Adipocyte (in vitro differentiated cells): ENCODE measurements at regions not wholly inside any gene's neighbourhood (a gene's known extent, or its start where the extent isn't known, plus 50 kb on each side); places are given as distances from the start of the nearest gene placed in this dataset.
"Not testable (repeated sequence)": the region's sequence is repeated elsewhere in the genome, so short reads cannot be mapped to it uniquely, and the experiment has no call there.

Source experiments
- DNase-seq: peaks from one replicate; pipeline ENCODE4 v3.0.0-alpha.2; 2015; ENCODE audit warnings: low read depth
- H3K27me3 ChIP-seq: replicated peaks from 2 replicates; pipeline ENCODE4 v1.7.0; 2013; ENCODE audit warnings: mild to moderate bottlenecking, low read length, moderate library complexity; ENCODE audit not compliant: control insufficient read depth, insufficient read depth
- H3K36me3 ChIP-seq: 2 replicates; pipeline ENCODE4 v1.7.0; 2013; ENCODE audit warnings: low read length, mild to moderate bottlenecking, moderate library complexity; ENCODE audit not compliant: control insufficient read depth, insufficient read depth, severe bottlenecking
- H3K4me1 ChIP-seq: 2 replicates; pipeline ENCODE4 v1.7.0; 2013; ENCODE audit warnings: mild to moderate bottlenecking, low read length, moderate library complexity; ENCODE audit not compliant: control insufficient read depth, insufficient read depth
- H3K4me3 ChIP-seq: 2 replicates; pipeline ENCODE4 v1.7.0; 2013; ENCODE audit warnings: mild to moderate bottlenecking, low read length, moderate library complexity
- H3K9ac ChIP-seq: 2 replicates; pipeline ENCODE4 v1.7.0; 2013; ENCODE audit warnings: mild to moderate bottlenecking, low read length, moderate library complexity
- H3K9me3 ChIP-seq: 2 replicates; pipeline ENCODE4 v1.7.0; 2013; ENCODE audit warnings: mild to moderate bottlenecking, low read length, moderate library complexity; ENCODE audit not compliant: control insufficient read depth

DNA sequence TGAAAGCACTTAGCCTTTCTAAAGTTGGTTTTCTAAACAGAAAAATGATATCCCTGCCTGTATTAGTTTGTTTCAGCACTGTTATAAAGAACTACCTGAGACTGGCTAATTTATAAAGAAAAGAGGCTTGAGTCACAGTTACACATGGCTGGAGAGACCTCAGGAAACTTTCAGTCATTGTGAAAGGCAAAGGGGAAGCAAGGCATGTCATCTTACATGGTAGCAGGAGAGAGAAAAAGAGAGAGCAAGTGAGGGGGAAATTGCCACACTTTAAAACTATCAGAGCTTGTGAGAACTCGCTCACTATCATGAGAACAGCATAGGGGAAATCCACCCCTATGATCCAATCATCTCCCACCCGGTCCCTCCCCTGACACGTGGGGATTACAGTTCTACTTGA lies 64.9 kb downstream of the FAM170A start:
- no peaks in the 10 kb centered on the region for H3K4me1 ChIP-seq
- no peak overlapping the region for H3K9ac ChIP-seq
- H3K4me3 ChIP-seq, result no peak overlapping the region
- no peaks in the 10 kb centered on the region for H3K27me3 ChIP-seq
- no peaks in the 10 kb centered on the region for H3K36me3 ChIP-seq
- DNase-seq, result no peak
- H3K9me3 ChIP-seq, result peaks cover 4% of the 10 kb centered on the region

DNA sequence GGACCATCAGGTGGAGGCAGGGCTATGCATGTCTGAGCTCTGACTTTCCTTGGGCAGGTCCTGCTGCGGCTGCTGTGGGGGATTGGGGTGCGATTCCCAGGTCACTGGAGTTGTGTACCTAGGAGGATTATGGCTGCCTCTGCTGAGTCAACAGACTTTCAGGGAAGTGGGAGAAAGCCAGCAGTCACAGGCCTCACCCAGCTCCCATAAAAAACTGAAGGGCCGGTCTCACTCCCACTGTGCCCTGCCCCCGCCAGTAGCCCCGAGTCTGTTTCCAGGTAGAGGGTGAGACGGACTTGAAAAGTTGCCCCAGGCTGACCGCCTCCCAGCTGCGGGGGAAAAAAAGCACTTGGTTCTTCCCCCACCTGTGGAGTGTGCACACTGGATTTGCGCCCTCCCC lies 76.7 kb downstream of the FAM170A start:
- H3K9ac ChIP-seq, result no peak overlapping the region
- H3K9me3 ChIP-seq, result no peaks in the 10 kb centered on the region
- no peak overlapping the region for H3K4me3 ChIP-seq
- no peaks in the 10 kb centered on the region for H3K4me1 ChIP-seq
- DNase-seq, result no peak
- H3K27me3 ChIP-seq, result no peaks in the 10 kb centered on the region
- H3K36me3 ChIP-seq, result no peaks in the 10 kb centered on the region

DNA sequence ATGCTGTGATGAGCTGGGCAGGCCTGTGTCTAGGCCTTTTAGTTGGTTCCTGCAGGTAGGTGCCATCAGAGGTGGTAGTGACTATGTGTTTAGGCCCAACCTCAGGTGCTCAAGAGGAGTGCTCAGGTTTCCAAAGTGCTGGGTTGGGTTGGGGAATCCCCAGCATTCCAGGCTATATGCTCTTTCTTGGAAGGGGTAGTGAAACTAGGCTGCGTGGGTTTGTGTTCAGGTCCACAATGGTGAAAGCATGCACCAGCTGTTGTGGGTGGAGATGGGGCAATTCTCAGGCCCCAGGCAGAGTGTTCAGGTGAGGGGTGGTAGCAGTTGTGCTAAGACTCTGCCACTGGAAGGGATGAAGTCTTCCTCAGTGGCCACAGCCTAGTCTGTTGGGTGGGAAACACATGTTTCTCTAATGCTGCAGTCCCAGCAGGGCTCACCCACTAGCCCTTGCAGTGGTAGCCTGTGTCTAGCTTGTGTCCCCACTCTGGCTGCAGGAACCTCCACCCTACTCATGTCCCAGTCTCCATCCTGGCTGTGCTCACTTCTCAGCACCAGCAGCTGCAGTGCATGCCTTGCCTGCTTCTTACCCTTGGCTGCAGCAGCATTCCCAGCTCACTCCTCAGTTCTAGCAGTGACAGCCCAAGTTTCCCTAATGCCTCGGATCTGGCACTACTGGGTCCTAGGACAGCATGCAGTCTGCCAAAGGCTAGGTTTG lies 78.9 kb downstream of the FAM170A start:
- H3K9me3 ChIP-seq, result no peaks in the 10 kb centered on the region

DNA sequence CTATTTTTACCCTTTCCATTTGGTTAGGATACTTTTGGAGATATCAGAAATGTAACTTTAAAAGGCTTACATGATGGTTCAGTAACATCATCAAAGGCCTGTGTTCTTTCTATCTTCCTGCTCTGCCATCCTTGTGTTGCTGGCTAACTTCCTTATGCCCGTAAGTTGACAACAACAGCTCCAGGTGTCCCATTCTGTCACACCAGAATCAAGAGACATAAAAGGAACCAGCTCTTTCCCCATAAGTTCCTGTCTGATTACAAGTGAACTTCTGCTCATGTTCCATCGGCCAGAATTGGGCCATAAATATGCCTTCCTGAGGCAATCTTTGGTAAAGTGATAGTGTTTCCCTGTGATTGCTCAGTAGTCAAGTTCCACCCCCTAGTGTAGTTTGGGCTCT lies 92.4 kb downstream of the FAM170A start:
- H3K9me3 ChIP-seq, result peaks cover 7% of the 10 kb centered on the region
- DNase-seq, result no peak

More for the DNA sequence above, 78.9 kb downstream of the FAM170A start:
- no peaks in the 10 kb centered on the region for H3K27me3 ChIP-seq
- H3K9ac ChIP-seq, result no peak overlapping the region
- no peaks in the 10 kb centered on the region for H3K36me3 ChIP-seq
- no peaks in the 10 kb centered on the region for H3K4me1 ChIP-seq
- no peak for DNase-seq
- no peak overlapping the region for H3K4me3 ChIP-seq

DNA sequence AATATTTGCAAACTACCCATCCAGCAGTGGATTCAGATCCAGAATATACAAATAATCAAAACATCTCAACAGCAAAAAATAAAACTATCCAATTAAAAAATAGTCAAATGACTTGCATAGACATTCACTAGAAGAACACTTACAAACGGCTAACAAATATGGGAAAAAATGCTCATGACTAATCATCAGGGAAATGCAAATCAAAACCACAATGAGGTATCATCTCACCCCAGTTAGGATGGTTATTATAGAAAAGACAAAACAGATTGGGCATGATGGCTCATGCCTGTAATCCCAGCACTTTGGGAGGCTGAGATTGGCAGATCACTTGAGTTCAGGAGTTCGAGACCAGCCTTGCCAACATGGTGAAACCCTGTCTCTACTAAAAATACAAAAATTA lies 95.9 kb downstream of the FAM170A start:
- DNase-seq, H3K36me3 ChIP-seq, H3K9ac ChIP-seq, H3K4me3 ChIP-seq, H3K4me1 ChIP-seq, H3K27me3 ChIP-seq: not testable (repeated sequence)
- peaks cover 13% of the 10 kb centered on the region for H3K9me3 ChIP-seq

More for the DNA sequence above, 92.4 kb downstream of the FAM170A start:
- Histone ChIP-seq H3K36me3 (no peaks in the 10 kb centered on the region), H3K27me3 (no peaks in the 10 kb centered on the region), H3K9ac (no peak overlapping the region), H3K4me3 (no peak overlapping the region), H3K4me1 (no peaks in the 10 kb centered on the region)

DNA sequence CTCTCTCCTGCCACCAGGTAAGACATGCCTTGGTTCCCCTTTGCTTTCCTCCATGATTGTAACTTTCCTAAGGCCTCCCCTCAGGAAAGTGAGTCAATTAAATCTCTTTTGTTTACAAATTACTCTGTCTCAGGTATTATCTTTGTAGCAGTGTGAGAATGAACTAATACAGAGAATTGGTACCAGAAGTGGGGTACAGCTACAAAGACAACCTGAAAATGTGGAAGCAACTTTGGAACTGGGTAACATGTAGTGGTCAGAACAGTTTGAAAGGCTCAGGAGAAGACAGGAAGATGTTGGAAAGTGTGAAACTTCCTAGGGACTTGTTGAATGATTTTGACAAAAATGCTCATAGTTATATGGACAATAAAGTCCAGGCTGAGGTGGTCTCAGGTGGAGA lies 97.2 kb downstream of the FAM170A start:
- H3K4me3 ChIP-seq, result no peak overlapping the region
- no peaks in the 10 kb centered on the region for H3K4me1 ChIP-seq
- no peaks in the 10 kb centered on the region for H3K27me3 ChIP-seq
- H3K9ac ChIP-seq, result no peak overlapping the region
- H3K9me3 ChIP-seq, result peaks cover 13% of the 10 kb centered on the region
- no peak for DNase-seq
- H3K36me3 ChIP-seq, result no peaks in the 10 kb centered on the region

DNA sequence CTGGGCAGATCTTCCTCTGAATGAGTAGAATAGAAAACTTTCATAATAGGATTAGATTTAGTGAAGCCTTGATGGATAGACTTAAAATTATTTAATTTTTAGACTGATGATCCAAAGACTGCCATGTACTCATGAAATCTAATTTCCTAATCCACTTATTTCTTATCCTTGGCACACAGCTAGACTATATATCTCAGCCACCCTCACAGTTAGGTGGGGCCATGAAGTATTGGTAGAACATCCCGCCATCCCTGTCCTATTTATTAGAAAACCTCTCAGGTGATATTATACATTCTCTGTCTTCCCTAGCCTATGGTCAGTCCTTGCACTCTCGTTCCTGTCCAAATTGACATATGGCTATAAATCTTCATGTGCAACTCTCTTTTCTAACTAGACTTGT lies 110.9 kb downstream of the FAM170A start:
- no peak for DNase-seq
- H3K9ac ChIP-seq, result no peak overlapping the region
- H3K36me3 ChIP-seq, result no peaks in the 10 kb centered on the region
- no peaks in the 10 kb centered on the region for H3K27me3 ChIP-seq
- H3K9me3 ChIP-seq, result no peaks in the 10 kb centered on the region
- H3K4me3 ChIP-seq, result no peak overlapping the region
- H3K4me1 ChIP-seq, result no peaks in the 10 kb centered on the region

DNA sequence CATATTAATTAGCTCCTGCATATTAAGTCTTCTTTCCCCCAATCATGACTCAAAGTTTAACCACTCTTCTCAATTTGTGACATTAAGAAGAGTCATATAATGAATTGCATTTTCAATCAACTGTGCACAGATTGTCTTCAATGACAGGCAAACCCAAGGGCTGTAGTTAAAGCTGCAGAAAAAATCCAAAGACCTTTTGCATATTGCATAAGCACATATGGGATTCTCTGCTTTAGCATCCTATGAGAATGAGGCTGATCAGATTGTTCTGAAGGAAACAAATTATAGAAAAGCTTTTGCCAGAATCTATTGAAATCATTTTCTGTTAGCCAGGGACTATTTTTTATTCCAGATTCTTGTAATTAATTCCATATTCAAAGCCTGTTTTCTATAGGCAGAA lies 112.3 kb downstream of the FAM170A start:
- no peak for DNase-seq
- Histone ChIP-seq H3K4me1 (no peaks in the 10 kb centered on the region), H3K36me3 (no peaks in the 10 kb centered on the region)

DNA sequence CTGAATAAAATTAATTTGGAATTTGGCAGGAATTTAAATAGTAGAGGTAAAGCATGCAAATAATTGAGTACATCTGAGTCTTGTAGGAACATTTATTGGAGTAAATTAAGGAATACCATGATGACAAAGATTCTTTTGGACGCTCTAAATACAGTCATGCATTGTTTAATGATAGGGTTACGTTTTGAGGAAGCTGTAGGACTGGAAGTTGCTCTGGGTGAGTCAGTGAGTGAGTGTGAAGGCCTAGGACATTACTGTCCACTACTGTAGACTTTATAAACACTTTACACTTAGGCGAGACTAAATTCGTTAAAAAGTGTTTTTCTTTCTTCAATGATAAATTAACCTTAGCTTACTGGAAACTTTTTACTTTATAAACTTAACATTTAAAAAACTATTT lies 113.0 kb downstream of the FAM170A start:
- Histone ChIP-seq H3K4me1 (no peaks in the 10 kb centered on the region), H3K9ac (no peak overlapping the region), H3K36me3 (no peaks in the 10 kb centered on the region), H3K4me3 (no peak overlapping the region), H3K9me3 (no peaks in the 10 kb centered on the region), H3K27me3 (no peaks in the 10 kb centered on the region)
- no peak for DNase-seq

More for the DNA sequence above, 112.3 kb downstream of the FAM170A start:
- no peak overlapping the region for H3K4me3 ChIP-seq
- no peaks in the 10 kb centered on the region for H3K27me3 ChIP-seq
- H3K9me3 ChIP-seq, result no peaks in the 10 kb centered on the region
- no peak overlapping the region for H3K9ac ChIP-seq

DNA sequence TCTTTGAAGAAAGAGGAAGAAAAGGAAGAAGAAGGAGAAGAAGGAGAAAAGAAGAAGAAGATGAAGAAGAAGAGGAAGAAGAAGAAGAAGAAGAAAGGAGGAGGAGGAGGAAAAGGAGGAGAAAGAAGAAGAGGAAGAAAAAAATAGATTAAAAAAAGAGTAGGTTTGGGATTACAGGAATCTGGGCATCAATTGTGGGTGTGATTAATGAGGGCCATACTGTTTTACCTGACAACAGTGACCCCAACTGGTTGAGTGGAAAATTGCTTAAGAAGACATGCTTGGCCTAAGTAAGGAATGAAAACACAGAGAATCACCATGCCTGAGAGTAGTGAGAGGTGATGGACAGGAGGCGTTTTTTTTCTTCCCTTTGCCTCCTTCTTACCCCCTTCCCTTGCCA lies 114.6 kb downstream of the FAM170A start:
- peak; percentile 26 for DNase-seq
- no peaks in the 10 kb centered on the region for H3K4me1 ChIP-seq
- H3K9ac ChIP-seq, result no peak overlapping the region
- H3K27me3 ChIP-seq, result no peaks in the 10 kb centered on the region
- no peak overlapping the region for H3K4me3 ChIP-seq
- H3K9me3 ChIP-seq, result no peaks in the 10 kb centered on the region
- no peaks in the 10 kb centered on the region for H3K36me3 ChIP-seq

DNA sequence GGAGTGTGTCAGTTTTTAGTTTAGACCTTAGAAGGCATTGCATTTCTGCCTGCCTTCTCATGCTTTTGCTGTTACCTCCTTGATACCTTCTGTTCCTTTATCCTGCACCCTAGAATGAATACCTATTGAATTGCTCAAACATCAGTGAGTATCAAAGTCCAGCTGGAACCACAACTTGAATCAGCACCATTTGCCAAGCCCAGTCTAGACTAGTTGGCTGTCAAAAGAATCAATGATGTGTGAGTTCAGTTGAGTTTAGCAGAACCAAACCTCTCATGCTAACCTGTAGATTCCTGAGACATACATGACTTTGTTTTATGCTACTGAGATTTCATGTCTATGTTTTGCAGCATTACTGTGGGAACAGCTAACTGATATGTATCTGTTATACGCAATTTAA lies 116.6 kb downstream of the FAM170A start:
- Histone ChIP-seq H3K9ac (no peak overlapping the region), H3K36me3 (no peaks in the 10 kb centered on the region), H3K4me1 (no peaks in the 10 kb centered on the region), H3K27me3 (no peaks in the 10 kb centered on the region), H3K9me3 (no peaks in the 10 kb centered on the region), H3K4me3 (no peak overlapping the region)
- no peak for DNase-seq

DNA sequence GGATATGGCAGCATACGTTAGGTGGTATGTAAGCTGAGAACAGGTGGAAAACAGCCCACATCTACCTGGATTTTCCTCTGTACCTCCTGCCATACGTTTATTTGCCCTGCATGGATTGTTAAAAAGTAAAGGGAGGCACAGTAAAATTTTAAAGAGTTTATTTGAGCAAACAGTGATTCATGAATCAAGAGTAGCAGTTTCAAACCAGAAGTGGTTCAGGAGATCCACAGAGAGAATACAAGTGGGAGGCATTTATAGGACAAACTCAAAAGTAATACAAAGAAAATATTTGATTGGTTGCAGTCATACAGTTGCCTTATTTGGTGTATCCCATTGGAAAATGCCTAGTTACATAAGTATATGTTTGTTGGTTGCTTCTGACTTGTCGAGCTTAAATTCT lies 117.6 kb downstream of the FAM170A start:
- Histone ChIP-seq H3K27me3 (no peaks in the 10 kb centered on the region), H3K9ac (no peak overlapping the region), H3K36me3 (no peaks in the 10 kb centered on the region), H3K9me3 (no peaks in the 10 kb centered on the region), H3K4me1 (no peaks in the 10 kb centered on the region), H3K4me3 (no peak overlapping the region)
- DNase-seq, result no peak
